Upper lobe of left lung (tissue), 4 donors: ENCODE measurements at regions not wholly inside any gene's neighbourhood (a gene's known extent, or its start where the extent isn't known, plus 50 kb on each side); places are given as distances from the start of the nearest gene placed in this dataset.

ENCODE experiments used
- CTCF ChIP-seq, 6 experiments: fragments of 450-650 bp in 4 of 6; fragments of 200-600 bp in 2 of 6; sonication (generic) in 2 of 6; IDR thresholded peaks; one replicate each; pipeline ENCODE4 v1.5.1; 2016 to 2019; ENCODE audit warnings: antibody characterized with exemption in 6 of 6
- POLR2A ChIP-seq, 4 donors: fragments of 450-650 bp; IDR thresholded peaks; one replicate each; pipeline ENCODE4 v1.5.1; 2016 to 2017; ENCODE audit warnings: antibody characterized with exemption in 4 of 4, mild to moderate bottlenecking in 2 of 4

GRCh38 chr10:63675171-63675570 lies 154.0 kb downstream of the REEP3 start:
- TF ChIP-seq CTCF (IDR thresholded peaks at IDR 0.05) (no peak), POLR2A (IDR thresholded peaks at IDR 0.05) (no peak)
